ENCODE measurements at regions not wholly inside any gene's neighbourhood (a gene's known extent, or its start where the extent isn't known, plus 50 kb on each side); places are given as distances from the start of the nearest gene placed in this dataset.

DNA sequence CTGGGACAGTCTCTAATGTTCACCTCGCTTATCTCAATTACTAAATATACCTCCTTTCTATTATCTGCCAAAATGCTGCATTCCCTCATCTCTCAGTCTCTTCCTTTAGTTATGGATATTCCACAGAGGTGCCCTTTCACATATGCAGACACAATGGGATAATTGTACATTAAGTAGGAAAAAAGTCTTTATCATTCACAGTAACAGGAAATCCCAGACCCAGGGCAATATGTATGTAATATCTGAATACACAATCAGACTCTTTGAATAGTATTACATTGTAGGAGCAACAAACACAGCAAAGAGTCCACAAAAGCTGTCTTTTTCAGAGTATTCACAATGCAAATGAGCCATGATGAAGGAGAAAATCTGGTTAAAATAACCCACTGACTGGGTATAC is 1399.0 kb upstream of the ZEB2 start:
- TF ChIP-seq POLR2A (IDR thresholded peaks at IDR 0.05): no peak
- TF ChIP-seq, protein P1, sequence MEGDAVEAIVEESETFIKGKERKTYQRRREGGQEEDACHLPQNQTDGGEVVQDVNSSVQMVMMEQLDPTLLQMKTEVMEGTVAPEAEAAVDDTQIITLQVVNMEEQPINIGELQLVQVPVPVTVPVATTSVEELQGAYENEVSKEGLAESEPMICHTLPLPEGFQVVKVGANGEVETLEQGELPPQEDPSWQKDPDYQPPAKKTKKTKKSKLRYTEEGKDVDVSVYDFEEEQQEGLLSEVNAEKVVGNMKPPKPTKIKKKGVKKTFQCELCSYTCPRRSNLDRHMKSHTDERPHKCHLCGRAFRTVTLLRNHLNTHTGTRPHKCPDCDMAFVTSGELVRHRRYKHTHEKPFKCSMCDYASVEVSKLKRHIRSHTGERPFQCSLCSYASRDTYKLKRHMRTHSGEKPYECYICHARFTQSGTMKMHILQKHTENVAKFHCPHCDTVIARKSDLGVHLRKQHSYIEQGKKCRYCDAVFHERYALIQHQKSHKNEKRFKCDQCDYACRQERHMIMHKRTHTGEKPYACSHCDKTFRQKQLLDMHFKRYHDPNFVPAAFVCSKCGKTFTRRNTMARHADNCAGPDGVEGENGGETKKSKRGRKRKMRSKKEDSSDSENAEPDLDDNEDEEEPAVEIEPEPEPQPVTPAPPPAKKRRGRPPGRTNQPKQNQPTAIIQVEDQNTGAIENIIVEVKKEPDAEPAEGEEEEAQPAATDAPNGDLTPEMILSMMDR (IDR thresholded peaks at IDR 0.05): no peak

Measured in uterus (tissue), 2 donors.